Activated naive CD8-positive, alpha-beta T cell (primary cell): ENCODE measurements at regions not wholly inside any gene's neighbourhood (a gene's known extent, or its start where the extent isn't known, plus 50 kb on each side); places are given as distances from the start of the nearest gene placed in this dataset.
"Not testable (repeated sequence)": the region's sequence is repeated elsewhere in the genome, so short reads cannot be mapped to it uniquely, and the experiment has no call there.

Source experiments
- H3K27ac Mint-ChIP-seq: one replicate; pipeline ENCODE4 v1.8.0; 2021; ENCODE audit warnings: mixed read lengths
- H3K27me3 Mint-ChIP-seq: one replicate; pipeline ENCODE4 v1.8.0; 2021; ENCODE audit warnings: mixed read lengths
- H3K36me3 Mint-ChIP-seq: one replicate; pipeline ENCODE4 v1.8.0; 2021; ENCODE audit warnings: mixed read lengths
- H3K4me1 Mint-ChIP-seq: one replicate; pipeline ENCODE4 v1.8.0; 2021; ENCODE audit warnings: low read depth, mixed read lengths
- H3K4me3 Mint-ChIP-seq: one replicate; pipeline ENCODE4 v1.8.0; 2021; ENCODE audit warnings: mild to moderate bottlenecking, mixed read lengths
- H3K9me3 Mint-ChIP-seq: one replicate; pipeline ENCODE4 v1.8.0; 2021; ENCODE audit warnings: low read depth, mixed read lengths

DNA sequence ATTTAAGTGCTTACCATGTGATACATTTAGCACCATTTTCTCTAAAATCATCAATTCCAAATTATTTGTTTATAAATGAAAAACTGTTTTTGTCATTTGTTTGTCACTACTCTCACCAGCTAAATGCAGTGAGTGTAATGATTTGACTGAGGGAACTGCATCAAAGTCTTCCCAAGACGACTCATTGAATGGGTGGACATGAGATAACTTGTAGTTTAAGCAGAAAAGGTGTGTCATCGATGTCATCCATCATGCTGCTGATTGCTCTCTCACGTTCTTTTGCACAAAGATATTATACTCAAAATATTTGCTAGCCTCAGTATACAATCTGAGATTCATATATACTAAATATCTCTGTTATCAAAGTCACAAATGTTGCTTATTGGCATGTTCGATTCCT, 366.5 kb downstream of the IRS2 start:
- H3K4me1 Mint-ChIP-seq, result no peaks in the 10 kb centered on the region
- no peaks in the 10 kb centered on the region for H3K36me3 Mint-ChIP-seq
- no peak overlapping the region for H3K4me3 Mint-ChIP-seq
- no peaks in the 10 kb centered on the region for H3K9me3 Mint-ChIP-seq
- no peak overlapping the region for H3K27ac Mint-ChIP-seq
- H3K27me3 Mint-ChIP-seq, result peaks cover 7% of the 10 kb centered on the region

DNA sequence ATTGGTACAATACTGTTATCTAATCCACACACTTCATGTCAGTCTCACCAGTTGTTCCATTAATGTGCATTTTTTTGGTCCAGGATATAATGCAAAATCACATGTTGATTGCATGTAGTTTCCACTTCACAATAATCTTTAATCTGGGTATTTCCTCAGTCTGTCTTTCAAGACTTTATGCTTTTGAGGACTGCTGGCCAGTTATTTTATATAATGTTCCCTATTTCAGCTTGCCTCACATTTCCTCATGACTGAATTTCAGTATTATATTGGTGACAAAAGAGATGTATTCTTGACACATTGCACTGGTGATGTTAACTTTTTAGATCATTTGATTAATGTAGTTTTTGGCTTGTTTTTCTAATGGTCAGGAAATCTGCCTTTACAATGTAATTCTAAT, 368.3 kb downstream of the IRS2 start:
- peaks cover 5% of the 10 kb centered on the region for H3K27me3 Mint-ChIP-seq
- no peaks in the 10 kb centered on the region for H3K9me3 Mint-ChIP-seq
- H3K4me1 Mint-ChIP-seq, result no peaks in the 10 kb centered on the region
- H3K36me3 Mint-ChIP-seq, result no peaks in the 10 kb centered on the region
- no peak overlapping the region for H3K27ac Mint-ChIP-seq
- no peak overlapping the region for H3K4me3 Mint-ChIP-seq

- peaks cover 4% of the 10 kb centered on the region for H3K27me3 Mint-ChIP-seq
- no peak overlapping the region for H3K27ac Mint-ChIP-seq
- H3K4me3 Mint-ChIP-seq, result no peak overlapping the region
- no peaks in the 10 kb centered on the region for H3K9me3 Mint-ChIP-seq
- no peaks in the 10 kb centered on the region for H3K4me1 Mint-ChIP-seq
- H3K36me3 Mint-ChIP-seq, result no peaks in the 10 kb centered on the region
Observed at GRCh38 chr13:109416001-109416400, 370.4 kb downstream of the IRS2 start.

GRCh38 chr13:109415057-109415456, 371.3 kb downstream of the IRS2 start:
- Mint-ChIP-seq H3K4me1 (no peaks in the 10 kb centered on the region), H3K4me3 (no peak overlapping the region), H3K27me3 (peaks cover 2% of the 10 kb centered on the region), H3K9me3 (no peaks in the 10 kb centered on the region), H3K27ac (no peak overlapping the region), H3K36me3 (no peaks in the 10 kb centered on the region)

- Mint-ChIP-seq H3K27me3 (peaks cover 6% of the 10 kb centered on the region), H3K36me3 (no peaks in the 10 kb centered on the region), H3K4me1 (no peaks in the 10 kb centered on the region), H3K9me3 (no peaks in the 10 kb centered on the region), H3K27ac (no peak overlapping the region), H3K4me3 (no peak overlapping the region)
Observed at GRCh38 chr13:109412283-109412901, 374.0 kb downstream of the IRS2 start.

- Mint-ChIP-seq H3K27me3 (peaks cover 4% of the 10 kb centered on the region), H3K36me3 (no peaks in the 10 kb centered on the region), H3K27ac (no peak overlapping the region), H3K4me3 (no peak overlapping the region), H3K4me1 (no peaks in the 10 kb centered on the region), H3K9me3 (no peaks in the 10 kb centered on the region)
Observed at GRCh38 chr13:109410868-109411267, 375.5 kb downstream of the IRS2 start.

- no peaks in the 10 kb centered on the region for H3K4me1 Mint-ChIP-seq
- H3K27me3 Mint-ChIP-seq, result peaks cover 4% of the 10 kb centered on the region
- no peaks in the 10 kb centered on the region for H3K36me3 Mint-ChIP-seq
- no peak overlapping the region for H3K4me3 Mint-ChIP-seq
- H3K27ac Mint-ChIP-seq, result no peak overlapping the region
- no peaks in the 10 kb centered on the region for H3K9me3 Mint-ChIP-seq
Observed at GRCh38 chr13:109408591-109409382, 377.6 kb downstream of the IRS2 start.

DNA sequence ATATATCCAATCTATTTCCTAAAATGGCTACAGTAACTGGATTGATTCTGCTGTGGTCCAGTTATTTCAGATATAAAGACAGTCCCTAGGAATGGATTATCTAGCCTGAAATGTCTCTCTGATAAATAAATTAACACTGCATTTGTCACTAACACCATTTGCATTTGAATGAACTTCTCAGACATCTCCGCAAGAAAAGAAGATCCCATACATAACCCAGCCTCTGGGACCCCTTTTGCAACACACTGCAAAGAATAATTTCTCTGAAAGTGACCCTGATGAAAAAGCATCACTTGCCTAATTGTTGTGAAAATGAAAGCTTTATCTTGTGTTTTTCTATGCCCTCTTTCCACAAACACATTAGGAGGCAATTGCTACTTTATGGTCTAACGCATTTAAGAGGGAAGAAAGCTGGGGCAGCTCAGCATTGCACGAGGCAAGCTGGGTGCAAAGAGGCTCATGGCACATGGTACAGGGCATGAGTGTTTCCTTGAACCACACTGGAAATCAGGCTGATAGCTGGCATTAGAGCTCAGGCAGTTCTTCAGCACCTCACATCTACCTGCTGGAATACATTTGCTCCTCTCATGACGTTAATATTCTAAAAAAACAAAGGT, 379.9 kb downstream of the IRS2 start:
- no peaks in the 10 kb centered on the region for H3K9me3 Mint-ChIP-seq
- peaks cover 4% of the 10 kb centered on the region for H3K27me3 Mint-ChIP-seq
- H3K27ac Mint-ChIP-seq, result no peak overlapping the region
- H3K4me3 Mint-ChIP-seq, result no peak overlapping the region
- no peaks in the 10 kb centered on the region for H3K36me3 Mint-ChIP-seq
- no peaks in the 10 kb centered on the region for H3K4me1 Mint-ChIP-seq

- Mint-ChIP-seq H3K27me3 (peaks cover 4% of the 10 kb centered on the region), H3K9me3 (no peaks in the 10 kb centered on the region), H3K27ac (no peak overlapping the region), H3K4me1 (no peaks in the 10 kb centered on the region), H3K36me3 (no peaks in the 10 kb centered on the region), H3K4me3 (no peak overlapping the region)
Observed at GRCh38 chr13:109403012-109403421, 383.4 kb downstream of the IRS2 start.

GRCh38 chr13:109401891-109402290, 384.5 kb downstream of the IRS2 start:
- no peaks in the 10 kb centered on the region for H3K36me3 Mint-ChIP-seq
- no peaks in the 10 kb centered on the region for H3K4me1 Mint-ChIP-seq

DNA sequence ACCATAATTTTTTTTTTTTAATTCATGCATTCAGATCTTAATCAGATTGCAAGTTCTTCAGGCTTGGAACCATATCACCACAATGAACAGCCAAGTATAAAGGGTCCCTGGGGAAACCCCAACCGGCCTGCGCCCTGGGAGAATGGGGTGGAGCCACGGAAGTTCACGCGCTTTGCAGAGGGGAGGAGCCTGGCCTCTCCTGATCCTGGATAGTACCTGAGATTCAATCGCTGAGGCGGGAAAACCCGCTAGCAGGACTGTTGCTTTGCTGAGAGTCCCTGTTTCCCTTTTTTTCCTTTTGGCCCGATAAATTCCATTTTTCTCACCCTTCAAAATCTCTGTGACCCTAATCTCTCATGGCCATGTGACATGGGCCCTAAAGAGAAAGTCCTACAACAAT, 385.1 kb downstream of the IRS2 start:
- Mint-ChIP-seq H3K9me3 (no peaks in the 10 kb centered on the region), H3K27ac (no peak overlapping the region), H3K4me1 (no peaks in the 10 kb centered on the region), H3K4me3 (no peak overlapping the region), H3K36me3 (no peaks in the 10 kb centered on the region), H3K27me3 (peaks cover 4% of the 10 kb centered on the region)

More at GRCh38 chr13:109401891-109402290, 384.5 kb downstream of the IRS2 start:
- Mint-ChIP-seq H3K9me3 (no peaks in the 10 kb centered on the region), H3K27me3 (peaks cover 4% of the 10 kb centered on the region), H3K4me3 (no peak overlapping the region), H3K27ac (no peak overlapping the region)

DNA sequence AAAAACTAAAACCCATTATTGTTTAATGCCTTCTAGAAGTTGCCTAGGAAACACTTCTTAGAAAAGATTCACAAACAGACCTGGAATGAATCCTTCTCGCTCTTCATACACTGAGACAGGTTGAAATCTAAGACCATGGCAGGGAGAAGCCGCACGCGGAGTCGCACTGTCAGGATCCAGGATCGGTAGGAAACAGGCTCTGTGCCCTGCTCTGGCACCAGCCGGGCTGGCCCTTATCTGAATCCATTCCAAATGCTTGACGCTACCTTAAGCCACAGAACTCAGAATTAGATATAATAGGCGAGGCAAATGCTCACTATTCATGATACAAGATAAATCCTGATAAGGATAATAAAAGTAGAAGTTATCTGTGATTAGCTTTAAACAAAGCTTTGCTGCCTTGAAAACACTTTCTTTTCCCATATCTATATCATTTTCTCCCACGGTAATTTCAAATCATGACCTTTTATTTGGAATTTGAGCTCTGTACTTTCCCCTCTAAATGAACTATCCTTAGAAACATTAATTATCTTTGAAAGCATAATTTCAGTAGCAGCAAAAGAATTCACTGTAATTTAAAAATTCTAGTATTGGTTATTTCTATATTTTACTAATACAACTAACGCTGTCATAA, 385.6 kb downstream of the IRS2 start:
- Mint-ChIP-seq H3K4me3 (no peak overlapping the region), H3K27ac (no peak overlapping the region), H3K9me3 (no peaks in the 10 kb centered on the region), H3K4me1 (no peaks in the 10 kb centered on the region), H3K27me3 (peaks cover 7% of the 10 kb centered on the region), H3K36me3 (no peaks in the 10 kb centered on the region)

DNA sequence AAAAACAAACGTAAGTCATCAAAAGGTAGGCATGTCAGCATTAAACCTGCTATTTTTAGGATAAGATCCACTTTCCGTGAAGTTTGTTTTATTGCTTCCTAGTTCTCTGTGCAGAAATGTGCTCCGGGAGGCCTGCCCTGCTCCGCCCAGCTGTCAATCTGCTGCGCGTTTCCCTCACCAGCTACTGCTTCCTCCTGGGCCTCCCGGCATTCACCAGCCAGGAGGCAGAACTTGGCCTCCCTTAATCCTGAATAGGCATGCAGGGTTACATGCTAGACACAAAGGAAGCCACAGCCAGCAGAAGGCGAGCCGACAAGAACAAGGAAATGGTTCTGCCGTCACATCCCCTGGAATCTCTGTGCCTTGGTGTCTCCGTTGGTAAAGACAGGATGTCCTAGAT, 386.2 kb downstream of the IRS2 start:
- H3K4me3 Mint-ChIP-seq, result no peak overlapping the region
- no peaks in the 10 kb centered on the region for H3K36me3 Mint-ChIP-seq
- no peak overlapping the region for H3K27ac Mint-ChIP-seq
- no peaks in the 10 kb centered on the region for H3K4me1 Mint-ChIP-seq
- peaks cover 7% of the 10 kb centered on the region for H3K27me3 Mint-ChIP-seq
- H3K9me3 Mint-ChIP-seq, result no peaks in the 10 kb centered on the region

- not testable (repeated sequence) for H3K27me3 Mint-ChIP-seq, H3K36me3 Mint-ChIP-seq, H3K27ac Mint-ChIP-seq, H3K4me1 Mint-ChIP-seq, H3K9me3 Mint-ChIP-seq, H3K4me3 Mint-ChIP-seq
Observed at GRCh38 chr13:109398071-109398470, 388.3 kb downstream of the IRS2 start.

GRCh38 chr13:109397285-109397684, 389.1 kb downstream of the IRS2 start:
- no peaks in the 10 kb centered on the region for H3K9me3 Mint-ChIP-seq
- H3K4me3 Mint-ChIP-seq, result no peak overlapping the region
- H3K36me3 Mint-ChIP-seq, result no peaks in the 10 kb centered on the region
- no peaks in the 10 kb centered on the region for H3K4me1 Mint-ChIP-seq
- no peak overlapping the region for H3K27ac Mint-ChIP-seq
- H3K27me3 Mint-ChIP-seq, result peaks cover 7% of the 10 kb centered on the region
